ENCODE measurements at regions not wholly inside any gene's neighbourhood (a gene's known extent, or its start where the extent isn't known, plus 50 kb on each side); places are given as distances from the start of the nearest gene placed in this dataset.

DNA sequence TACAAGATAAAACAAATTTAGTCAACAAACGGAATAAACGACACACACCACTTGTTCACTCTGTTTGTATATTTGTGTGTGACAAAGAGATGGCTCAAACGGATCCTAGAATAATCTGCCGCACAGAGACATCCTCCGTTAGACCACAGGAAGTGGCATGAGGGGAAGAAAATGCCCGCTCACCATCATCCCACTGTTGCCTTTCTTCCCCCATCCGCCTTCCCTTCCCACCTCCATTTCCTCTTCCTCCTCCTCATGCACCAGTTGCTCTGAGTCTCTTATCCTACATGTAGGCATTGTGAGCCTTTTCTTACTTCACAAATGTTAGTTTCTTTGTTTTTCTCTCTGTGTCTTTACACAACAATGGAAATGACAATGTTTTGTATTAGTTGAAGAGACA lies 228.5 kb upstream of the SMIM21 start:
- TF ChIP-seq CTCF (conservative IDR thresholded peaks at IDR 0.05; ENCODE audit: low read depth in 2 of 2), result no peak
- no peak for TF ChIP-seq EZH2phosphoT487 (IDR thresholded peaks at IDR 0.05; ENCODE audit: unreplicated experiment)

All from GM23338 (cell line).